Astrocyte of the hippocampus (primary cell): ENCODE measurements at regions not wholly inside any gene's neighbourhood (a gene's known extent, or its start where the extent isn't known, plus 50 kb on each side); places are given as distances from the start of the nearest gene placed in this dataset.
"Not testable (repeated sequence)": the region's sequence is repeated elsewhere in the genome, so short reads cannot be mapped to it uniquely, and the experiment has no call there.

ENCODE experiments used
- DNase-seq: peaks from one replicate; pipeline ENCODE4 v3.0.0; 2011; ENCODE audit warnings: low read depth, low spot score

DNA sequence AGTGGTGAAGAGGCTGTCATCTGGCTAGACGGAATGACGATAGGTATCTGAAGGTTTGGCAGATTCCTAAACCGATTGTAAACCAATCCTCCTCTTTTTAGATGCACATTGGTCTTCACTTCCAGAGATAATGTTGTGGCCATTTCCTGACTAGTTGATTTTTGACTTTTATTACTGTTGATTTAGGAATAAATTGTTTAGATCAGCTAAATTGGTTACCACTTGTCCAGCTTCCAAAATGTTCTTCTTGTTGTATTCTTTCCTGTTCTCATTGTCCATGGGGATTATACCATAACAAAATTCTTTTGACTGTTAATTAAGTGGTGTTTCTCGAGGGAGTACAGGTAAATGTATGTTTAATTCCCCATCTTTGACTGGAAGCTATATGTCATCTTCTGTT is 119.7 kb downstream of the MACROH2A1 start:
- no peak for DNase-seq

DNA sequence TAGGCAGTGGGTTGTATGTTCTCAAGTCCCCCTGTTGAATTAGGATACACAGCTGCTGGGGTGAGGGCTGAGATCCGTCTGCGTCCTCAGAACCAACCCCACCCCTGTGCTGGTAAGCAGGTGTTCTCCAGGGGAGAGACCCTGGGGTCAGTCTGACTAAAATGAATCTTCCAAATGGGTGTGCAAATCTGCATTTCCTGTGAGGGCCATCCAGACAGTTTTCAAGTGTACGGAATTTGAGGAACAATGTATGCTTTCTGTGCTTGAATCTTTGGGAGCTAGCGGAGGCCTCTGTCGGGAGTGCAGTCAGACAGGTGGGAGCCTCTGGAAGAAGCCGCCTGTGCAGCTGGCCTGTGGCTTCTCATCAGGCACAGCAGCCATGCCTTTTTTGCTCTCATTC is 122.9 kb downstream of the MACROH2A1 start:
- no peak for DNase-seq

DNA sequence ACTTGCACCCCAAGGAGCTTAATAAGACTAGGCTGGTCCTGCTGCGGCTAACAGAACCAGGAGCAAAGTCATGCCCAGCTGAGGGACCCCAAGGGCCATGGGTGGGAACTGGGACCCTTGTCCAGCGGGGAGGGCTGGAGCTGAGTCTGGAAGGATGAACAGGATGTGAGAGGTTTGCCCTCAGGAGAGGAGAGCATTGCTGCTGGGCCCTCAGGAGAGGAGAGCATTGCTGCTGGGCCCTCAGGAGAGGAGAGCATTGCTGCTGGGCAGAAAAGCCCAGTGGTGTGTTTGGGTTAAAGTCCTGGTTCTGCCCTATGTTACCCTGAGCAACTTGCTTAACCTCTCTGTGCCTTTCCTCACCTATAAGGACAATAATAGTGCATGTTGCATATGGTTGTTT is 125.8 kb downstream of the MACROH2A1 start:
- DNase-seq = no peak

DNA sequence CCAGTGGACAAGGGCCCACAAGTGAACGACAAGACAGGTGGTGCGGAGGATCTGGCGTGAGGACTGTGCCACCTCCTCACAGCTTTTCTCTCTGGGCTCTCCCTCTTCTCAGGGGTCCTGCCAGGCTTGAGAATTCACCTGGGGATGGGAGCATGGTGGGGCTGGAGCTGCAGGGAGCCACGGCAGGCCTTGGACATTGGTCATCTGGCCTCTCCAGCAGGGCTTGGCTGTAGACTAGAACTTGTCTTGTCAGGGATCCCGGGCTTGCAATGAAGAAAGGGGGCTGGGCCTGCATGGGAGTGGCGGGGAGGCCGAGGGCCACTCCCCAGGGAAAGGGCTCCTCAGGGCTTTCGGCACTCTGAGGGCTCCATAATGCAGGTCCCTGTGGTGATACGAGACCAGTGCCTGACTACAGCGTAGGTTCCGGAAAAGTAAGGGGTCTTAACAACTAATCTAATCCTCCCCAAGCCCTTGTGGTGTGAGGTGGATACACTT is 126.7 kb downstream of the MACROH2A1 start:
- DNase-seq = no peak

DNA sequence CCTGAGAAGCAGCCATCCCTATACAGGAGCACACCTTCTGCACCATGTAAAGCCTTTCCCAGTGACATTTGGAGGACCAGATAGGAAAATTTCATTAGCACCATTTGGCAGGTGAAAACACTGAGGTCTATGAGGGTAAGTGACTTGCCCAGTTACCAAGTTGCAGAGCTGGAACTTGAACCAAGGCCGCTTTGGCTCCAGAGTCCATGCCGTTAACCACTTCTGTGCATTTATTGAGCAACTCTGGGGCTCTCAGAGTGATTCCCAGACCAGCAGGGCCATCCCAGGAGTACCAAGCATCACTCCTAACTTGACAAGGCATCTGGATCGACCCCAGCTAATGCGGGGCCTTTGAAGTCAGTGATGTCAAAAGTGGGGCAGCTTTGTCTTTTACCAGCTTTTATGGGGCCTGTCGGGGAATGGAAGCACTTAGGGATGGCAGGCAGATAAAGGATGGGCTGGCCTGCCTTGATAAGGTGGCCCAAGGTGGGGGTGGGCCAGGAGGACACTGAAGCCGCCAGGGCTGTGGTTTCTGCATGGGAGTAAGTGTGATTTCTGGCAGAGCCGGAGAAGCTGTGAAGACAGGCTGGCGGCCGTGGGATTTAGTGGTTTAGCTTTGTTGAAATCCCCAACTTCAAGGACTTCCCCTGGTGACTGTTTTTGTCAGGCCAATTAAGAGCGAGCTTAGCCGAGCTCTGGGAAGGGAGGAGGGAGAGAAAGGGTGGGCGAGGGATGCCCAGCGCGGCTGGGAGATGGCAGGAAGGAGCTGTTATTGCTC is 127.3 kb downstream of the MACROH2A1 start:
- DNase-seq = peak; percentile 75

DNA sequence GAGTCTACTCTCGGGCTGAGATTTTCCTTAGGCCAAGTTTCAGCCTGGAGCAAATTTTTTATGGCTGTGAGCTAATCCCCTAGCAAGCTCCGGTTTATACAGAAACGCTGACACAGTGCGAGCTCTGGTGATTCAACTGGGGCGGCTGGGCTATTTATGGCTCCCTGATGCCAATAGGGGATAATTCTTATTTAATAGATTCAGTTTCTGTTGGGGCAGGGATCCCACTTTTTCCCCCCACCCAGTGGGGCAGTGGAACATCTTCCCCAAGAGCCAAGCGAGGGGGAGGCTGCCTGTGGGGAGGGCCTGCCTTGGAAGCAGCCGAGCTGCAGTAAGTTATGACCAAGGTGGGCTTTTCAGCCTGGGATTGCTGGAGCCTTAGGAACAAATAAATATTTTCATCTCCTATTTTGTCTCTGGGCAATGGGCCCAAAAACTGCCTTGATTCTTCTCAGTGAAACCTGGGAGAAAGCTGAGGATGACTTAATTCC is 129.1 kb downstream of the MACROH2A1 start:
- DNase-seq = peak; percentile 68

DNA sequence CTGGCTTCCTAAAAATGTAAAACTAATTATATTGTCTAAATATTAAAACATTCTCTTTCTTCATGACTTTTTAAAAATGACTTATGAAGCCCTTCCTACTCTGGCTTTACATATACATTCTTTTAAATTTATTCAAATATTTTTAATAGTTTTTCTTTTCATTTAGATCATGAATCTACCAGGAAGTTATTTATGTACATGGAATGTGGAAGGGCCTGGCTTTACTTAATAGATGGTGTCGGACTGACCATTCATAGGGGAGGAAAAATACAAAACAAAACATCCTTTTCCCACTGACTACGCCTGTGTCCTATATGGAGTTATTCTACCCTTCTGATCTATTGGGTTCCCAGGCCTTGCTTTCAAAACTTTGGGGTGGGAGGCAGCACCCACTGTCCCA is 129.8 kb downstream of the MACROH2A1 start:
- no peak for DNase-seq

DNA sequence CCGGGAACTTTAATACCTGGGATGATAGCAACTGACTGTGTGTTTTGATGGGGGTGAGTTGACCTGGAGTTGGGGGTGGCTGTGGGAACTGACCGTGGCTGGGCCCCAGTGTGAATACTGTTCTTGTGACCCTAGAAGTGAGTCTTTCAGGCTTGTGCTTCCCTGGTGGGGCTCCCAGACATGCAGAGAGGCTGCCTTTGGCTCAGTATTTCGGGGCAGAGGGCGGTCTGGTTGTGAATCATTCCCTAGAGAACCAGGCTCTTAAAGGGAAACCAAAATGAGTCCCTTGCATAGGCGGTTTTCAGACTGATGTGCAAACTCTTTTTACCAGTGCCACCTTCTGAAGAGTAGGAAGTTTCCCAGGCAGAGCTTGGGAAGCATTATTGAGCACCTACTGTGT is 132.1 kb downstream of the MACROH2A1 start:
- peak; percentile 5 for DNase-seq

DNA sequence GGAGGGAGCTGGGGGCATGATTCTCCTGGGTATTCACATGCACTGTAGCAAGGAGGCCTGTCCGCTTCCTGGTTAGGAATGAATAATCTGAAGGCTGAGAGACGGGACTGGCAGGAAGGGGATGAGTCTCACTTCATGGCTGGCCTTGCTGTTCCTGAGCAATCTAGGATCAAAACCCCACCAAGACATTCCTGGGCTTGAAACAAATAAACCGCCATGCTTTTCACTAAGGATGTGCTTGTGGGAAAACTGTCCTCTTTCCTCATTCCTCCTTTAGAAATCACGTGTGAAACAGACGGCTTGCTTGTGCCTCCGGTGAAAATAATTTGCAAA is 132.8 kb downstream of the MACROH2A1 start:
- DNase-seq = no peak

DNA sequence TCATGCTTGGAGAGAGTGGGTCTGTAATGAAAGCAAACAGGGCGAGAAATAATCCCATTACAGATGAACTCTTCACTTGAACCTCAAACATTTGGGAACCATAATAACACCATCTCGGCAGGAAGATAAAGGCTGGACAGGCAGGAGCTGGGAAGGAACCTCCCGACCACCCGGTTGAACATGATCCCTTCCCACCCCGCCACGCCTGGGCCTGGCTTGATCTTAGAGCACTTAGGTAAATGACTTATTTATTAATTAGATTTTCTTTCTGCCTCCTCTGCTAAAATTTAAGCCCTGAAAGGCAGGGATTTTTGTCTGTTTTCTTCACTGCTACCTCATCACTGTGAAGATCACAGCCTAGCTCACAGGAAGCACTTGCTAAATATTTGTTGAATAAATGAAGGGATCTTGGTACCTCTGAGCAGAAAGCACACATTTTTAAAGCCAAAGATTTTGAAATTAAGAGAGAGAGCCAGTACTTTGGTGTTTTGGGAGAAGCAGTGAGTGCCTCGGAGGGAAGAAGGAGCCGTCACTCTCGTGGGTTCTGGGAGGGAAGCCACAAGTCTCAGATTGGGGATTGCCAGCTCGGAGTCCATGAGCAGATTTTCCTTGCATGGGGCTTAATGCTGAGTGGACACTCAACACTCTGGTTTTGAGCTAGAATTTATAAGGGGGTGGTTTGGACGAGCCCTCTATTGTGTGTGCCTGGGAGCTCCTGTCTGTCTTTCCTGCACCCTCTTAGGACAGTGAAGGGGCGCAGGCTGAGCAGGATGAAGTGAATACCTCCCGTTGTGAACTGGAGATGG is 133.3 kb downstream of the MACROH2A1 start:
- DNase-seq = no peak

DNA sequence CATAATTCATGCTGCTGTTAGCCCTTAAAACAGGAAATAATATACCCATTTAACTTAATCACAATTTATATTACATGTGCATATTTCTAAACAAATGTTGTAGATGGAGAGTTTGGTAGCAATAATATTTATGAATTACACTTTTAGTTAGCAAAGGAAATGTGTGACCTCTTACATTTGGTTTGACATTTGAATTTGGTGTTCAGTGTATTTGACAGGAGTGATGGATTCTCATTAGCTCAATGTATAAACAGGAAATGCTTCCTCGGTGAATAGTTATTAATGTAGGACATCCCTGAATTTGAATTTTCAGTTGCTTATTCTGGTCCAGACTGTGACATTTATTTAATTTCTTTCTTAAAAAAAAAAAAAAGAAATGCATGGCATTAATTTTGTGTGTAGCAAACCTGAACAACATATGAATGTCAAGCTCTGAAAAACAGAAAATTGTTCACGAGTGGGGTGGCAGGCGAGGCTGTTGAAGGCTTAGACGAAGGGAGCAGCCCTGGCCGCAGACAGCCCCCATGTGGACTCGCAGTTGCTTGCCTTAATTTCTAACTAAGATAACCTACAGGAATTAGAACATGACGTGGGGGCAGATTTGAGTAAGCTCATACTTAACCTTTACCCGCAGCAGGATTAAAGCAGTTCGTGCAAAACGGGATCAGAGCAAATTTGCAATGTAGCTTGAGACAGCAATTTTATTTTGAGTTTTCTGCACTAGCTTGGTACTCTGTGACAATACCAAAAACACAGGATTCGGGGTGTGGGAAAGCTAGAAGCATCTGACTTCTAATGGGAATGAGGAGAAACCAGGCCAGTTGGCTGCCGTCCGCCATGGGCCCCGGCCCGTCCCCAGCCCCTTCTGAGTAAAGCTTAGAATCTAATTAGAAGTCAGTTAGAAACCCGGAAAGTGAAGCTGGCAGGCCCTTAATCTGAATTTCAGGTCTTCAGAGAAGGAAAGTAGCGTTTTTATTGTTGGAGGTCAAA is 134.3 kb downstream of the MACROH2A1 start:
- DNase-seq = no peak

DNA sequence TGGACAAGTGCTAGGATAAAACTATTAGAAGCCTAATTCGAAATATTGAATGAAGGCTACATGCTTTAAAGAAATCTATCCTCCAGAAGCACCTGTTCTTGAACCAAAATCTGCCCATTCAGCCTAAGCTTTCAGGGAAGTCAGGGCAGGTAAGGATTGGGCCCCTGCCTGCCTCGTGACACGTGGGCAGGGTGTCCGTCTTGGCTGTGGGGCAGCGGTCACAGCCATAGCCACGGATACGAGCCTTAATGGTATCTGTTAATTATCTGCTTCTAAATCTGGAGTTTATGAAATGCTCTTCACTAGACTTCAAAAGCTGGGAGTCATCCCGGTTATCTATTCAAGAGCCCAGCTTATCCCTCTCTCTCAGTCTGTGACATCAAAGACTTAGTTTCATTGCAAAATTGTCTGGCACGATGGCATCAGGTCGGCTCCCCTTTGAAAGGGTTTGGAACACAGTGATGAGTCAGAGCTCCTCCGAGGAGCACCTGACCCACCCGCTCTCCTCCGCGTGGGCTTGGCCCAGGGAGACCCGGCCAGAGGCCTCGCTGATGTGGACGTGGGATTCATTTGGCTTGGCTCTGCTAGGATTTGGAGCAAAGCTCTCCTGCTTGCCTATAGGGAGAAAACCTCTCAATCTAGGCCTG is 135.9 kb downstream of the MACROH2A1 start:
- no peak for DNase-seq

DNA sequence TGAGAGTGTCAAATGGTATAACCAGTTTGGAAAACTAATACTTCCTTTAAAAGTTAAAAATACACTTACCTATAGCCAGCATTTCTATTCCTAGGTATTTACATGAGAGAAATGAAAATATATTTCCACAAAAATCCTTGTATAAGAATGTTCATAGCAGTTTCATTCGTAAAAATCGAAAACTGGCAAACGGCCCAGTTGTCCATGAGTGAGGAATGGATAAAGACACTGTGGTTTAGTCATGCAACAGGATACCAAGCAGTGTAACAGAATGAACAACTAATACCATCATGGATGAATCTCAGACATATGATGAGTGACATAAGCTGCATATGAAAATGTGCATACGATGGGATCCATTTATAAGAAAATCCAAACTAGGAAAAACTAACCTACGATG is 136.7 kb downstream of the MACROH2A1 start:
- no peak for DNase-seq

DNA sequence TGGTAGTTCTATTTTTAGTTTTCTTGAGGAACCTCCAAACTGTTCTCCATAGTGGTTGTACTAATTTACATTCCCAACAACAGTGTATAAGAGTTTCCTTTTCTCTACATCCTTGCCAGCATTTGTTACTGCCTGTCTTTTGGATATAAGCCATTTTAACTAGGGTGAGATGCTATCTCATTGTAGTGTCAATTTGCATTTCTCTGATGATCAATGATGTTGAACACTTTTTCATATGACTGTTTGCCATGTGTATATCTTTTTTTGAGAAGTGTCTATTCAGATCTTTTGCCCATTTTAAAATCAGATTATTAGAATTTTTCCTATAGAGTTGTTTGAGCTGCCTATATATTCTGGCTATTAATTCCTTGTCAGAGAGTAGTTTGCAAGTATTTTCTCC is 138.9 kb downstream of the MACROH2A1 start:
- DNase-seq = not testable (repeated sequence)

DNA sequence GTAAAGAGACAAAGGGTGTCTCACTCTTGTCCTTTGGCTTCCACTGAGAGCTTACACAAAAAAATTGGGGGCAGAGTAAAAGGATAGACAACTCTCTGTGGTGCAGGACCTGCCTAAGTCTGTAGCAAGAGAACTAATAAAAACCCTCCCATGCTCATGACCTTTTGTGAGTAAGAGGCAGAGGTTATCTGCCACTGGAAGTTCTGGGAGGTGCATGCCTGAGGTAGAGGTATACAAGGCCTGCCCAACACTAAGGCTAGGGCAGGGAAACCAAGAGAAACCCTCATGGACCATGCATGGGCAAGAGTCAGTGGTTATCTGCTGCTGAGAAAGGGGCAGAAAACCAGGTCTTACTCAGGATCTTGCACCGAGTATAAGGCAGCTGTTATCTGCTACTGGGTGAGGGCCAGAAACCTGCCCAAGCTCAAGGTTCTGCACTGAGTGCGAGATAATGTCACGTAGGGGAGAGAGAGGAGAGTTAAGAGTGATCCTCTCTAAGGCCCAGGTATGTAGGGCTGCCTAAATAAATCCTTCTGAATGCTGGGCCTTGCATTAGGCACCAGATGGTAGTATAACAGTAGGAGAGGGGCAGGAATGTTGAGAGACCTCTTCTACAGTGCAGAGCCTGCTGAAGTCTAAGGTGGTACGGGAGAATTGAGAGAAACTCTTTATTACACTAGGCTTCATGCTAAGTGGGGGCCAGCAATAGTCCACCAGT is 143.4 kb downstream of the MACROH2A1 start:
- no peak for DNase-seq

DNA sequence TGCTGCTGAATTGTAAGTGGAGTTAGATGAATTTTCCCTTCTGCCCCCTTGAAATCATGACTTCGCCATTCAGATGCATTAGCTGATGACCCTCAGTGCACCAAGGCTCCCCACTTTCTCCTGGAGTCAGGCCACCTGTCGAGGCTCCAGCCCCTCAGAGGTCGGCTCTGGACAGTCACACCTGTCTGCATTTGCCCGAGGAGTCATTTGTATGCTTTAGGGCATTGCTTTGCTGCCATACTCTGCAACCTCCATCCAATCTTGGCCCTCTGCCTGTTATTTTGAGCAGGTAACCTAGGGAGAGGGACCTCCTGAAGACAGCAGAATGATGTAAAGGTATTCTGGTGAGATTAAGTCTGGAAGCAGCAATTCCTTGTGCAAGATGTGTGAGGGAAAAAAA is 144.8 kb downstream of the MACROH2A1 start:
- DNase-seq = no peak

DNA sequence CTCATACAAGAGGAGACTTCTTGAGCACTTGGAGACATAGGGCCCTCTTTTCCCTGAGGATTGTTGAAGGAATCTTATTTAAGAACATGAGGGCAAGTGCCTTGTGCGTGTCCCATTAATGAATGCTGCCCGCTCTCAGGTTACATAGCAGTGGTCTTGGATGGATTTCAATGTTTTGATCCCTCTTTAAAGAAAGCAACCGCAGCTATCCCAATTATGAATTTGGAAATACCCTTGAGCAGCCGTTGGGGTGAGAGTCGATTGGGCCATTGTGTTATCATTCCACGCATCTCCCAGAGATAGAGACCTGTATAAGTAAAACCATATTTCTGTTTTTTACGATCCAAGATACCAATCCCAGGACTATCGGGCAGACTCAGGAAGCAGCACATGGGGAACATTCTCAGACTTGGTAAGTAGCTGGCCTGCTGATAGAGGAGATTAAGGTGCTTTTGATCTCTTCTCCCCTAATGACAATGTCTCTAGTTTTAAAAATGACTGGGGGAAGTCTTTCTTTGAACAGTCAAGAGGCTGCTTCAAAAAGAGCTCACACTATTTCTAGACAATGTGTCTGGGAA is 145.3 kb downstream of the MACROH2A1 start:
- peak; percentile 82 for DNase-seq

DNA sequence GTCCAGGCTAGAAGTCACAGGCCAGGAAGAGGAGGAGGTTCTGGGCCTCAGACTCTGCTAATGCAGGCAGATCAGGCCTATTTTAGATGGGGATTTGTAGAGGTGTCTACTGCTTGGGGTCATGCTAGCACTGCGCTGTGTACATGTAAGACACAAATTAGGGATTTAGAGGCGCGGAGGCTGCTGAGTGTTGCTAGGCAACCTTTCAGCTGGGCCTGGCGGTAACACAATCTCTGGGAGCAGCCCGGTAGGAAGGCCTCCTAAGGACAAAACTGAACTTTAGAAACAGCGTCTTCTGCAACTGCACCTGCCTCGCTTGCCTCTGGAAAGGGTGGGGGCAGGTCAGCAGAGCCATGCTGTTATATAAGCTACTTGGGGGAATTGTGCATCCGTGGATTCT is 147.9 kb downstream of the MACROH2A1 start:
- DNase-seq = no peak

DNA sequence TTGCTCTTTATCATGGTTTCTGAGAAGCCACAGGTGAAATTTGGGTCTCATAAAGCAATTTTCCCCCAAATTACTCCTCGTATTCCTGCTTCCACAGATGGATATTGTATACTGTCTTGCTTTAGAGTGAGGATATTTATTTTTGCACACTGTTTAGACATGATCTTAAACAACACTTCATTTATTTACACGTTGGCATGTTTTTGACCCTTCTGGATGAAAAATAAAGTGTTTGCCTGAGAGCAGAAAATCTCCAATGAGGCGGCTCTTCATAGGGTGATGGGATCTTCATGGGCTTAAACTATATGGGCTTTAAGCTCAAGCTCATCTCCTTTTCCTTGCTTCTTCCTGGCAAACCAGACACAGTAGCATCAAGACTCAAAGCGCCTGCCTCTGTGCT is 148.4 kb downstream of the MACROH2A1 start:
- DNase-seq = no peak

DNA sequence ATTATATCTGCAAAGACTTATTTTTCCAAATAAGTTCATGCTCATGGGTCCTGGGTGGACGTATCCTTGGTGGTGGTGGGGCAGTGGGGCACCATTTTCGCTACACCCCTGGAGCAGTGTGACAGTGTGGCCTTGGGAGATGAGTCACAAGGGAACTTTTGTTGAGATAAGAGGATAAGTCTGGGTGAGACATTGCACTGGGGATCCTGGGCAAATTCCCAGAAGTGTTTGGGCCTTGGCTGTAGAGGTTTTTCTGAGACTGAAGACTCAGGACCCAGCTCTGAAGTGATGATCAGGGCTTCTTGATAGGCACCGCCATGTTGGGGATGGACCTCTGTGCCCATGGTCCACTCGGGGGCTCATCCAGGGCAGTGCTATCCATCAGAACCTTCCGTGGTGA is 149.4 kb downstream of the MACROH2A1 start:
- DNase-seq = no peak
